HCT116 (cell line): ENCODE measurements at regions not wholly inside any gene's neighbourhood (a gene's known extent, or its start where the extent isn't known, plus 50 kb on each side); places are given as distances from the start of the nearest gene placed in this dataset.

Source experiments
- CEBPB ChIP-seq: IDR thresholded peaks from 2 replicates; pipeline ENCODE4 v1.6.1; 2012; ENCODE audit warnings: low read depth
- CTCF ChIP-seq, 3 experiments: fragments of 200-600 bp in 1 of 3; sonication (generic) in 1 of 3; IDR thresholded peaks in 2 of 3; conservative IDR thresholded peaks in 1 of 3; 2 replicates each; pipeline ENCODE4 v1.5.1; 2012 to 2017; ENCODE audit warnings: low read depth in 2 of 3, low read length in 2 of 3, antibody characterized with exemption in 1 of 3, borderline replicate concordance in 1 of 3, control low read depth in 1 of 3, mild to moderate bottlenecking in 1 of 3, mixed read lengths in 1 of 3, mixed run types in 1 of 3, moderate library complexity in 1 of 3; ENCODE audit not compliant: insufficient read depth in 1 of 3
- POLR2A ChIP-seq: IDR thresholded peaks from 2 replicates; pipeline ENCODE4 v1.7.0; 2011; ENCODE audit warnings: borderline replicate concordance; ENCODE audit not compliant: insufficient read depth, insufficient read length; ENCODE audit errors: extremely low read depth

- TF ChIP-seq CTCF (IDR thresholded peaks at IDR 0.05 in 2 of 3, conservative IDR thresholded peaks at IDR 0.05 in 1 of 3; ENCODE audit: borderline replicate concordance in 1 of 3, insufficient read depth in 1 of 3, low read depth in 2 of 3, low read length in 2 of 3) = no peak
- no peak for TF ChIP-seq CEBPB
- no peak for TF ChIP-seq POLR2A
Observed at GRCh38 chr1:105724286-105724685, 1332.2 kb upstream of the PRMT6 start.
